ENCODE measurements at regions not wholly inside any gene's neighbourhood (a gene's known extent, or its start where the extent isn't known, plus 50 kb on each side); places are given as distances from the start of the nearest gene placed in this dataset.

GRCh38 chr7:21317966-21318915 is 109.6 kb upstream of the SP4 start:
- Histone ChIP-seq H3K9me3 (ENCODE audit: control insufficient read depth, insufficient read depth, low read depth, low read length) (no peaks in the 10 kb centered on the region), H3K27ac (ENCODE audit: extremely low read depth, low read depth, low read length) (no peak overlapping the region), H3K4me3 (ENCODE audit: low read depth, low read length) (no peak overlapping the region), H3K36me3 (ENCODE audit: control insufficient read depth in 2 of 2, insufficient read depth in 1 of 2, low read length in 2 of 2) (no peaks in the 10 kb centered on the region), H3K4me1 (ENCODE audit: control insufficient read depth, insufficient read depth, low read length) (no peaks in the 10 kb centered on the region)
- ChIA-PET CTCF (no interaction called here), POLR2A (no interaction called here)
- TF ChIP-seq GLI4 (tag by site-specific recombination; IDR thresholded peaks at IDR 0.05) (no peak), ZNF19 (tag by site-specific recombination; IDR thresholded peaks at IDR 0.05; ENCODE audit: low read depth) (no peak), ZNF423 (tag by site-specific recombination; IDR thresholded peaks at IDR 0.05) (no peak), PRDM10 (tag by site-specific recombination; IDR thresholded peaks at IDR 0.05) (no peak), PRDM1 (tag by site-specific recombination; IDR thresholded peaks at IDR 0.05) (no peak), FEZF1 (tag by site-specific recombination; IDR thresholded peaks at IDR 0.05) (peak; percentile 55)

GRCh38 chr7:21318916-21319270 is 109.0 kb upstream of the SP4 start:
- ChIA-PET POLR2A (no interaction called here), CTCF (no interaction called here)
- H3K27ac ChIP-seq (ENCODE audit: extremely low read depth, low read depth, low read length), result no peak overlapping the region

More at GRCh38 chr7:21318916-21319270, 109.0 kb upstream of the SP4 start:
- Histone ChIP-seq H3K9me3 (ENCODE audit: control insufficient read depth, insufficient read depth, low read depth, low read length) (no peaks in the 10 kb centered on the region), H3K4me3 (ENCODE audit: low read depth, low read length) (no peak overlapping the region), H3K36me3 (ENCODE audit: control insufficient read depth in 2 of 2, insufficient read depth in 1 of 2, low read length in 2 of 2) (no peaks in the 10 kb centered on the region), H3K4me1 (ENCODE audit: control insufficient read depth, insufficient read depth, low read length) (no peaks in the 10 kb centered on the region)
- TF ChIP-seq ZNF626 (tag by site-specific recombination; IDR thresholded peaks at IDR 0.05), result no peak
- no peak for TF ChIP-seq ZNF473 (tag by site-specific recombination; IDR thresholded peaks at IDR 0.05)
- TF ChIP-seq ZNF513 (tag by site-specific recombination; IDR thresholded peaks at IDR 0.05), result no peak
- TF ChIP-seq KLF17 (tag by site-specific recombination; IDR thresholded peaks at IDR 0.05), result no peak
- no peak for TF ChIP-seq INSM2 (tag by site-specific recombination; IDR thresholded peaks at IDR 0.05)
- no peak for TF ChIP-seq ZNF645 (tag by site-specific recombination; IDR thresholded peaks at IDR 0.05)
- no peak for TF ChIP-seq TCF7L2 (IDR thresholded peaks at IDR 0.05; ENCODE audit: borderline replicate concordance, low read depth, low read length)
- TF ChIP-seq ZNF514 (tag by site-specific recombination; IDR thresholded peaks at IDR 0.05), result no peak
- no peak for TF ChIP-seq ZNF670 (tag by site-specific recombination; IDR thresholded peaks at IDR 0.05; ENCODE audit: low read depth)

Measured in HEK293 (cell line).